HG03045 (cell line): ENCODE measurements at regions not wholly inside any gene's neighbourhood (a gene's known extent, or its start where the extent isn't known, plus 50 kb on each side); places are given as distances from the start of the nearest gene placed in this dataset.

Experiments used
- ATAC-seq: cut with Tn5 transposase; IDR thresholded peaks from one replicate; pipeline ENCODE4 v1.9.1; 2021; ENCODE audit warnings: mild to moderate bottlenecking, moderate library complexity; ENCODE audit not compliant: unreplicated experiment

DNA sequence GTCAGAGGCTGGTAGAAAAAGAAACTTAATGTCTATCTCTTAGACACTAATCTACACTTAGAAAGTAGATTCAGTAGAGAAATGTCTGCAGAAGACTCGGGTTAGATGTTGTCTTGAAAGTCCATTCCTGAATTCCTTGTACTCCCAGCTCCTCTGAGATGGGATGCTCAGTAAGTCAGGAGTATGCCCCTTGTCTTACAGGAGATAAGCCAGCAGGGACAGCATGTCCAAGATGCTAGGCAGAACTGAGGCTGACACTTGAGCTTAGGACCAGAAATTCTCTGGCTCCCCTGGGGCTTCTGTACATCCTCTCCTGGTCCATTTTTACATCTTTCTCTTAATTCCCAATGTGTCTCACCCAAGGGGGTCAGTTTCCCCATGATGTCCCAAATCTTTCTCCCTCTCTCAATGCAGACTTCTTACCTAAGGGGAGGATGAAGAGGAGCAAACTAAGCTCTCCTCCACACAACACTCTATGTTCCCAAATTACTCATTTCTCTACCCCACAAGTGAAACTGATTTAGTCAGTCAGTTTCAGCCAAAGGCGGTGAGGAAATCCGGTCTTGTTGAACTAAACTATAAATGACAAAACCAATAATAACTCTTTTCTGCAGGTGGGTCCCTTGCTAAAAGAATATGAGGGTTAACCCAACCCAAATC is 558.2 kb upstream of the DIPK2B start:
- peak; percentile 68 for ATAC-seq

DNA sequence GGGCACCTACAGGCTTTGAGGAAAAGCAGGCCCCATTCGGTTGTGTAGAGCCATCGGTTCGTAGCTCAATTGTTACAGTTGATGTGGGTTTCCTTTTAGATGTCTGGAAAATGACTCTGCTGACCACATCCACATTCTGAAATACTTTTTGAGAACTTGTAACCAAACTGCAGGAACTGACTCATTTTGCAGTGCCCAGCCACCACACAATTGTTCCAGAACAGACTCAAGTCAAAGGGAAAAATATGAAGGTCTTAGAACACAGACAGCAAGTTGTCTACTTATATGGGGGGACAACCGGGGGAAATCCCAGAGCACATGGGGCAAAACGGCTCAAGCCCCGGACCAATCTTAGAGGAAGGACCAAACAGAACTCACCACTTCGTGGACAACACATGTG is 557.6 kb upstream of the DIPK2B start:
- no peak for ATAC-seq

DNA sequence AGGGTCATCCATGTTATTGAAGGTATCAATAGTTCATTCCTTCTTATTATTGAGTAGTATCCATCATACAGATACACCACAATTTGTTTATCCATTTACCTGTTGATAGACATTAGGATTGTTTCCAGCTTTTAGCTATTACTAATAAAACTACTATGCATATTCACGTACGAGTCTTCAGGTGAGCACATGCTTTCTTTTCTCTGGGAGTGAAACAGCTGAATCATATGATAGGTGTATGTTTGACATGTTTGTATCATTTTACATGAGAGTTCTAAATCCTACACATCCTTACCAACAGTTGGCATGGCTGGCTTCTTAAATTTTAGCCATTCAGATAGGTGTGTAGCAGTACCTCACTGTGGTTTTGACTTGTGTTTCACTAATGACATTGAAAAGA is 556.6 kb upstream of the DIPK2B start:
- ATAC-seq: no peak

DNA sequence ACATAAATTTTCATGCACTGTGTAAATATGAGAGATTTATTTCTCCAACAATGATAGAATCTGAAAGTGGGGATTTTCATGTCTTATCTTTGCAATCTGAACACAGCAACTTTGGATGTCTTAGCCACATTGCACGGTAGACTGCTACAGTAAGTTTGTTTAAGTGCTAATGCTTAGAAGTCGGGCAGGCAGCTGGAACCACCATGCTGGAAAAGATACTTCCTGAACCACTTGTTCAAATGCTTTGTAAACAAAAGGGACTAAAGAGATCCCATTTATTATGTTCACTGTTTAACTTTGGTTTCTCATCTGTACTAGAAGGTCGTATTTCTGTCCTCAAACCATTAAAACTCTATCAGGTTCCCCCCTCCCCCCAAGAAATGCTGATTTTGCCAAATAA is 555.9 kb upstream of the DIPK2B start:
- no peak for ATAC-seq

GRCh38 chrX:45755703-45756102 is 555.0 kb upstream of the DIPK2B start:
- ATAC-seq: no peak

GRCh38 chrX:45751156-45751555 is 550.5 kb upstream of the DIPK2B start:
- ATAC-seq: no peak

DNA sequence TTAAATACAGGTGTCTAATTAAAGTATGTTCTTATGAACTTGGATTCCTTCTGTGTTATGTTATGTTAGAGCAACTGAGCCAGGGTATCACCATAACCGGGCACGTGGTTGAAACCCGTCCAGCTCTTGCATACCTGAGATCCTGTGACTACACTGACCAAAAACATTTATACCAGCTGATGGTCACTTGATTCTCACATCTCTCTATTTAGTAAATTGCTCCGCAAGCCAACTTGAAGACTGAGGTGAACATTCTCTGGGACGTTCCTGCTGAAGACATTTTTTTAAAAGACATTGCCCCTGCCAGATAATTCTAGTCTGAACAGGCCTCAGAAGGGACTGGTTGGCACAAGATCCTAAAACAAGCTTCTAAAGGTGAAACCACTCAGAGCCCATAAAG is 550.0 kb upstream of the DIPK2B start:
- no peak for ATAC-seq

DNA sequence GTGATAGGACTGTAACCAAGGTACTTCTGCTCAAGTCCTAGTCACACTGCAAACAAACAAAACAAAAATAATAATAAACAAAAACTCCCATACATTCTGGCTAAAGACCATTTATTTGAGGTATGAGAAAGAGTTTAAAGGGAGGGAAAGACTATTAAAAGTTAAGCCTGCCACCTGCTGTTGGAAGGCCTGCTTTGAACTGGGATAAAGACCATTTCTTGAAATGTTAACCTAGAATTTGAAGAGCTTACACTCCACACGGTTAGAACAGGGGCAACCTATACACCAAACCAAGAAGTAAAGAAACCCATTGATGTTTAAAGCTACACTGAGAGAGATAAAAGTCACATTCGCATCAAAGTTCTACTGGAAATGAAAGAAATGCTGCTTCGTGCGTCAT is 548.7 kb upstream of the DIPK2B start:
- ATAC-seq: no peak

DNA sequence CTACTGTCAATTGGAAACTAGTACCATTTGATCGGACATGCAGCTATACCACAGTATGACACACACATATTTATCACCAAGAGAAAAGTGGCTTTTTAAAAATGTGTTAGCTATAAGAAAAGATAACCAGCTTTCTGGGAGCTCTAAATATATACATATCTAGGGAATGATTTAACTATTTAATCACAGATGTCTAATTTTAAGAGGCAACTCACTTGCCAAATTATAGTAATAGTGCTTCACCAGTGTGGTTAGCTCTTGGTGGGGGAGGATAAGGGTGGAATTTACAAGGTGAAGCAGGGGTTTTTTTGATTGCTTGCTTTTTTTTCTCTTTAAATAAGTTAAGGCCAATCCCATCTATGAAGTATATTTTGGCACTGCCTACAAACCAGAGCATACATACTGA is 547.7 kb upstream of the DIPK2B start:
- no peak for ATAC-seq

DNA sequence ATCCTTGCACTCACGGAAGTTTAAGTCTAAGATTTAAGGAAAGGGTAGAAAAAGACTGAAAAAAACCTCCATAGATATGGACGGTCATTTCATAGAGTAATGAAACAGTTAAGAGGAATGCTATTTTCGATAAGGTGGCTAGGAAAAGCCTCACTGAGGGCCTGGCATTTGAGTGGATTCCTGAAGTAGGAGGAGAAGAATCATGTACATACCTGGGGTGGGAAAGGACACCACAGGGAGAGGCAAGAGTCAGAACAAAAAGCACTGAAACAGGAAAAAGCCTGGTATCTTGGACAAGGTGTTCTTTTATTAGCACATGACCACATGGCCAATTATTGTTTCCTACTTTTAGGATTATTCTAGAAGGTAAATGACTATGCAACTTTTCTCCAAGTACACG is 547.2 kb upstream of the DIPK2B start:
- no peak for ATAC-seq

- no peak for ATAC-seq
These were observed 544.8 kb upstream of the DIPK2B start for GRCh38 chrX:45745479-45745878.

GRCh38 chrX:45743906-45744625 is 543.4 kb upstream of the DIPK2B start:
- ATAC-seq: no peak

DNA sequence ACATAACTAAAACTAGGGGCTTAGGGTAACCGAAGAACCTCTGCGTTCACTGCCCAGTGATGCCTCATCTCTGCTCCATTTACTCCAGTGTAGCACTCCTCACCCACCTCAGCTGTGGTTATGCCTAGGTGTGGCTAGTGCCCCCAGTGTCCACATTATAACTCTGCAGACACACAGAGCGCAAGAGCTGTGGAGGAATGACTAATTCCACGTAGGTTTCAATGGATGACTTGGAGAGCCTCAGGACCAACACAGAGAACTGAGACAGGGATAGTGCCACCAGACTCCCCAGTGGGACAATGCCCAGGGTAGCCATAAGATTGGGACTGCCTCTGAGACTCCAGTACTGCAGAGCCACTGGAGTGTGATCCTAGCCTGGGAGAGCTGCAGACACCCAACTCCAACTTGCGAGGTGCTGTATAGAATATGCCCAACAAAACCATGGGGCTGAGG is 542.4 kb upstream of the DIPK2B start:
- ATAC-seq: no peak

DNA sequence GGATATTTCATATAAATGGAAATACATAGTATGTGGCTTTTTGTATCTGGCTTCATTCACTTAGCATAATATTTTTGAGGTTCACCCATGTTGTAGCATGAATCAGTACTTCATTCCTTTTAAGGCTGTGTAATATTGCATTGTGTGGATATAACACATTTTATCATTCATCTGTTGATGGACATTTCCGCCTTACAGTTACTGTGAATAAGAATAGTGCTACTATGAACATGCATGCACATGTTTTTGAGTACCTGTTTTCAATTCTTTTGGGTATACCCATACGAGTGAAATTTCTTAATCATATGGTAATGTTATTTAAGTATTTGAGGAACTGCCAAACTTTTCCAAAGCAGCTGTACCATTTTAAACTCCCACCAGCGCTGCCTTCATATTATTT is 539.6 kb upstream of the DIPK2B start:
- ATAC-seq: no peak

- ATAC-seq: no peak
These were observed 534.9 kb upstream of the DIPK2B start for GRCh38 chrX:45735571-45735970.

- no peak for ATAC-seq
These were observed 530.8 kb upstream of the DIPK2B start for GRCh38 chrX:45731448-45731847.

DNA sequence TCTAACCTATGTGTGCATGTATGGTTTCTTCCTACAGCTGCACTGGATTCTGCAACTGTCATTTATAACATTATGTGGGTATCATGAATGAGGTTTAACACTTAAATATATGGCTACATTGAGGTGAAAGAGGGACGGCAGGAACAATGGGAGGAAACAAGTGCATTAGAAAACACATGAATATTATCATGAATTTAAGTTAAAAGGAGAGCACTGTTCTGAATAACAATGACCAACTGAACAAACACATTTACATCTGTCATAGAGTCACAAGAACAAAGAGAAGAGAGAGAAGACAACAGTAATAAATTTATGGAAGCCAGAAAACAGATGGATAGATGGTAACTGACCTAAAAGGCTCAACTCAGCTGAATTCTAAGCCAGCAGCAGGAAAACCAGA is 527.1 kb upstream of the DIPK2B start:
- no peak for ATAC-seq

DNA sequence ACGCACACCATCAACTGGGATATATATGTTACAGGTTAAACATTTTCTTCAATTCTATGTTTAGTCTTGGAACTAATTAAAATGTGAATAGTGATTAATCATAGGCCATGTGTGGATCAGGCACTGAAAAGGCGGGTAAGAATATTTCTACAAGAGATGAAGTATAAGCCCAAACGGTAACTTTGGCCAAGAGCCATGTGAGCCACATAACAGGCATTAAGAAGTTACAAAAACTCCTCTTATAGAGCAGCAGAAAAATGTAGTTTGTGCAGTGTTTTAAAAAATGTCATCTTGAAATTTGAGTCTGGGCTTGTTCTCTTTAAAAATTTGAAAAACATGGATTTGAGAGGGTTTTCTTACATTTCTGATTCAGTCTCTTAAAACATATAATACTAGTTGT is 521.8 kb upstream of the DIPK2B start:
- no peak for ATAC-seq

GRCh38 chrX:45719751-45720501 is 519.2 kb upstream of the DIPK2B start:
- ATAC-seq: no peak

GRCh38 chrX:45718676-45719075 is 518.0 kb upstream of the DIPK2B start:
- ATAC-seq: no peak

DNA sequence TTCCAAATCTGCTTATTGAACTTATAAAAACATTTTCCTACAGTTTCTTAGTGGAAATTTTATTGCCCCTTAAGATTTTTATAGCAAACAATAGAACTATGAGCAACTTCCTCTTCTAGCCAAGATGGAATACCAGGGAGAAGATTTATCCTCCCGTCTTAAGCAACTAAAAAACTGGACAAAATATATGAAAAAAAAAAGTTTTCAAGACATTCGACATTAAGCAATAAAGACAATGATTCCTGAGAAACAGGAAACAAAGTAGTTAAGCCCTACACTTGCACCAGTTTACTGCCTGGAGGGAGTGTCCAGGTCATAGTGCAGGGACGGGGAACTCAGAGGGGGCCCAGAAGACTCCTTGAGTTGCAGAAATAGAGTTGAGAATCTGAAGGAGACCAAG is 516.1 kb upstream of the DIPK2B start:
- ATAC-seq: no peak

DNA sequence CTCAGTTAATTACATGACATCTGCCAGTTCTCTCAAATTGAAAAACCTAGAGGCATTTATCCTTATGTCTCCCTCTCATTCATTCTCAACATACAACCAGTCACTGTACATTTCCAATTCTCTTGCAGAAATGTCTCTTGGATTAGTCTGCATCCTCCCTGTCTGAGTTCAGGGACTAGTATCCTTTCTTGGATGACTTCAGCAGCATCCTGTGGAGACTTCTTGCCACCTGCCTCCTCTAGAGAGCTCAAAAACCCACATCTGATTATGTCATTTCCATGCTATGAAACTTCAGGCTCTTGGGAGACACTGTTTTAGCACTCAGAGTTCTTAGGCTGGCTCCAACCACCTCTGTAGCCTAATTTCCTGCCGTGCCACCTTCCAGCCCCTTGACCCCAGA is 515.1 kb upstream of the DIPK2B start:
- ATAC-seq: no peak
